ENCODE measurements at regions not wholly inside any gene's neighbourhood (a gene's known extent, or its start where the extent isn't known, plus 50 kb on each side); places are given as distances from the start of the nearest gene placed in this dataset.

- TF ChIP-seq ZBTB33 (IDR thresholded peaks at IDR 0.05; ENCODE audit: extremely low read depth, insufficient replicate concordance, low read length), result no peak
- TF ChIP-seq TCF7L2 (IDR thresholded peaks at IDR 0.05; ENCODE audit: borderline replicate concordance, extremely low read depth, insufficient read depth, insufficient read length), result no peak
- TF ChIP-seq CEBPB (IDR thresholded peaks at IDR 0.05; ENCODE audit: low read depth), result no peak
These were observed 181.0 kb downstream of the SPP2 start (continued) for GRCh38 chr2:234231460-234231859.

GRCh38 chr2:234219046-234219310, 168.5 kb downstream of the SPP2 start:
- no peaks in the 10 kb centered on the region for H3K36me3 ChIP-seq (ENCODE audit: control insufficient read depth in 1 of 2, insufficient read depth in 2 of 2, low read length in 2 of 2)
- TF ChIP-seq ATF3 (IDR thresholded peaks at IDR 0.05) (no peak), SIN3A (IDR thresholded peaks at IDR 0.05; ENCODE audit: low read depth) (no peak), EGR1 (IDR thresholded peaks at IDR 0.05; ENCODE audit: low read depth) (no peak), ZNF274 (IDR thresholded peaks at IDR 0.05; ENCODE audit: low read depth, low read length) (no peak), RAD21 (IDR thresholded peaks at IDR 0.05; ENCODE audit: low read depth) (no peak), EZH2 (IDR thresholded peaks at IDR 0.05) (no peak), SRF (IDR thresholded peaks at IDR 0.05; ENCODE audit: low read depth) (no peak), YY1 (IDR thresholded peaks at IDR 0.05; ENCODE audit: extremely low read depth, insufficient replicate concordance, low read depth, low read length) (no peak), MAX (IDR thresholded peaks at IDR 0.05) (no peak), REST (IDR thresholded peaks at IDR 0.05; ENCODE audit: low read depth) (no peak), CBX3 (IDR thresholded peaks at IDR 0.05; ENCODE audit: low read depth) (no peak), SP1 (IDR thresholded peaks at IDR 0.05; ENCODE audit: low read depth) (no peak), TCF7L2 (IDR thresholded peaks at IDR 0.05; ENCODE audit: borderline replicate concordance, extremely low read depth, insufficient read depth, insufficient read length) (no peak), CTCF (IDR thresholded peaks at IDR 0.05 in 2 of 3, conservative IDR thresholded peaks at IDR 0.05 in 1 of 3; ENCODE audit: borderline replicate concordance in 1 of 3, insufficient read depth in 1 of 3, low read depth in 2 of 3, low read length in 2 of 3) (no peak), ELF1 (IDR thresholded peaks at IDR 0.05; ENCODE audit: borderline replicate concordance, low read depth) (no peak), ZFX (IDR thresholded peaks at IDR 0.05) (no peak), EZH2phosphoT487 (IDR thresholded peaks at IDR 0.05; ENCODE audit: borderline replicate concordance) (no peak), POLR2A (IDR thresholded peaks at IDR 0.05; ENCODE audit: borderline replicate concordance, extremely low read depth, insufficient read depth, insufficient read length) (no peak)
- ChIA-PET CTCF (no interaction called here), POLR2A (no interaction called here), RAD21 (ENCODE audit: low non-redundant PET in 1 of 2, low total read pairs in 2 of 2, uncharacterized antibody in 2 of 2, unreplicated experiment in 2 of 2) (no interaction called here)
- no peak overlapping the region for H3K4me3 ChIP-seq (replicated peaks in 1 of 2; ENCODE audit: low read depth in 1 of 2, low read length in 2 of 2)
- intact Hi-C loops (cut with micrococcal nuclease), result no loop called here
- no TSS peak for BruUV-seq (replicated peaks)
- no peaks in the 10 kb centered on the region for H3K4me1 ChIP-seq (ENCODE audit: control insufficient read depth in 1 of 2, insufficient read depth in 2 of 2, low read length in 2 of 2)
- H3K9me3 ChIP-seq (ENCODE audit: control insufficient read depth in 1 of 2, insufficient read depth in 1 of 2, low read depth in 1 of 2, low read length in 2 of 2), result no peaks in the 10 kb centered on the region
- H3K79me2 ChIP-seq (ENCODE audit: insufficient read depth, low read length), result no peaks in the 10 kb centered on the region
- no peaks in the 10 kb centered on the region; the same call in 1 of the 2 replicates for H3K27me3 ChIP-seq (ENCODE audit: insufficient read depth, low read length)
- no peak overlapping the region for H3K27ac ChIP-seq (ENCODE audit: low read depth, low read length)
- H4K20me1 ChIP-seq (ENCODE audit: insufficient read depth), result no peaks in the 10 kb centered on the region
- no peak for DNase-seq (ENCODE audit: low read depth, low spot score)
- no peak for ATAC-seq
- no peak overlapping the region for H3K9ac ChIP-seq (ENCODE audit: low read length)
- no peaks in the 10 kb centered on the region for H3K9me2 ChIP-seq (ENCODE audit: insufficient read depth)
- H3K4me2 ChIP-seq (ENCODE audit: low read length), result no peak overlapping the region
- H2AFZ ChIP-seq (ENCODE audit: low read depth, low read length, poor library complexity, severe bottlenecking), result no peak overlapping the region

Measured in HCT116 (cell line).